OCI-LY7 (cell line): ENCODE measurements at regions not wholly inside any gene's neighbourhood (a gene's known extent, or its start where the extent isn't known, plus 50 kb on each side); places are given as distances from the start of the nearest gene placed in this dataset.

Source experiments
- CTCF ChIP-seq: fragments of 200-600 bp; sonication (generic); conservative IDR thresholded peaks from 2 replicates; pipeline ENCODE4 v1.5.1; 2014; ENCODE audit warnings: mild to moderate bottlenecking, antibody characterized with exemption, low read length, moderate library complexity, mixed read lengths
- EZH2phosphoT487 ChIP-seq: fragments of 200-600 bp; sonication (generic); IDR thresholded peaks from 2 replicates; pipeline ENCODE4 v1.6.1; 2018; ENCODE audit warnings: low read depth, borderline replicate concordance, mild to moderate bottlenecking, mixed run types, antibody characterized with exemption, low read length, moderate library complexity, mixed read lengths

DNA sequence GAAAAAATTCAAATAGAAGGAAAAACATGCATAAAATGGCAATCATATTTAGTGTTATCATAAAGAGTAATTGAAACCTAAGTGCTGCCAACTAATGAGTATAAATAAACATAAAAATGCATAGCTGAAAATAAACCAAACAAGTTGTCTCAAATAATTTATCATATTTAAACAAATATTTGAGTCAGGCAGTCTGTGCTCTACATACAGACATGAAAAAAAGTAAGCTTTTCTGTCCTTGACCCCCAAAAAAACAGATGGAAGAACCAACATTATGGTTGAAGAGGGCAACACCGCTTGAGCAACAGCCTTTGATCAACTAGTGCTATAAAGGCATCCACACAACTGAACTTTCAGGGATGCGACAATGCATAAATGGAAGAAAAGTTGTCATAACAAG is 735.1 kb upstream of the MIR17HG start:
- TF ChIP-seq CTCF (no peak), EZH2phosphoT487 (no peak)
